Endodermal cell (in vitro differentiated cells): ENCODE measurements at regions not wholly inside any gene's neighbourhood (a gene's known extent, or its start where the extent isn't known, plus 50 kb on each side); places are given as distances from the start of the nearest gene placed in this dataset.
A peak's percentile ranks its signal among the peaks of the same experiment; 100 is the strongest.

Experiments
- DNase-seq: peaks from one replicate; pipeline ENCODE4 v3.0.0-alpha.2; 2017
- H3K27ac ChIP-seq: 2 replicates; pipeline ENCODE4 v1.5.1; 2013; ENCODE audit warnings: mild to moderate bottlenecking, low read depth, low read length, moderate library complexity
- H3K27me3 ChIP-seq: 2 replicates; pipeline ENCODE4 v1.6.1; 2013; ENCODE audit warnings: mild to moderate bottlenecking, low read length, moderate library complexity; ENCODE audit not compliant: insufficient read depth, control insufficient read depth, poor library complexity, severe bottlenecking
- H3K36me3 ChIP-seq: 2 replicates; pipeline ENCODE4 v1.7.0; 2013; ENCODE audit warnings: mild to moderate bottlenecking, low read length, moderate library complexity; ENCODE audit not compliant: control insufficient read depth, insufficient read depth
- H3K4me1 ChIP-seq: one replicate; pipeline ENCODE4 v1.7.0; 2013; ENCODE audit warnings: low read length; ENCODE audit not compliant: control insufficient read depth, insufficient read depth
- H3K4me3 ChIP-seq: 2 replicates; pipeline ENCODE4 v1.5.1; 2013; ENCODE audit warnings: mild to moderate bottlenecking, low read length, moderate library complexity
- H3K9ac ChIP-seq: 2 replicates; pipeline ENCODE4 v1.6.1; 2013; ENCODE audit warnings: mild to moderate bottlenecking, low read length, moderate library complexity; ENCODE audit not compliant: poor library complexity, severe bottlenecking; ENCODE audit errors: extremely low read depth
- H3K9me3 ChIP-seq: 2 replicates; pipeline ENCODE4 v1.6.1; 2013; ENCODE audit warnings: mild to moderate bottlenecking, low read length, moderate library complexity; ENCODE audit not compliant: control insufficient read depth
- H3K27ac Mint-ChIP-seq: 2 replicates; pipeline ENCODE4 v1.8.0; 2020; ENCODE audit warnings: mixed read lengths
- H3K27me3 Mint-ChIP-seq: 2 replicates; pipeline ENCODE4 v1.8.0; 2021; ENCODE audit warnings: mild to moderate bottlenecking, mixed read lengths; ENCODE audit not compliant: insufficient read depth
- H3K36me3 Mint-ChIP-seq: 2 replicates; pipeline ENCODE4 v1.8.0; 2020; ENCODE audit warnings: low read depth, mixed read lengths
- H3K4me1 Mint-ChIP-seq: 2 replicates; pipeline ENCODE4 v1.8.0; 2020; ENCODE audit warnings: mixed read lengths
- H3K4me3 Mint-ChIP-seq: 2 replicates; pipeline ENCODE4 v1.8.0; 2020; ENCODE audit warnings: mild to moderate bottlenecking, moderate library complexity, mixed read lengths
- H3K9me3 Mint-ChIP-seq: 2 replicates; pipeline ENCODE4 v1.8.0; 2020; ENCODE audit warnings: mild to moderate bottlenecking, mixed read lengths
- WGBS, 2 experiments: methylation state at CpG; one replicate each; pipeline versions ENCODE4 v1.1.5 to v1.1.7; 2013; ENCODE audit warnings: missing lambda C conversion rate in 2 of 2, mixed read lengths in 1 of 2; ENCODE audit not compliant: insufficient coverage in 1 of 2, insufficient read length in 1 of 2; 5-methylcytosine and 5-hydroxymethylcytosine counted together
- TF ChIP-seq, protein P1 (sequence below): fragments of 200-600 bp; sonication (generic); conservative IDR thresholded peaks from 2 replicates; pipeline ENCODE4 v1.5.0; 2021; ENCODE audit warnings: antibody characterized with exemption, mild to moderate bottlenecking

DNA sequence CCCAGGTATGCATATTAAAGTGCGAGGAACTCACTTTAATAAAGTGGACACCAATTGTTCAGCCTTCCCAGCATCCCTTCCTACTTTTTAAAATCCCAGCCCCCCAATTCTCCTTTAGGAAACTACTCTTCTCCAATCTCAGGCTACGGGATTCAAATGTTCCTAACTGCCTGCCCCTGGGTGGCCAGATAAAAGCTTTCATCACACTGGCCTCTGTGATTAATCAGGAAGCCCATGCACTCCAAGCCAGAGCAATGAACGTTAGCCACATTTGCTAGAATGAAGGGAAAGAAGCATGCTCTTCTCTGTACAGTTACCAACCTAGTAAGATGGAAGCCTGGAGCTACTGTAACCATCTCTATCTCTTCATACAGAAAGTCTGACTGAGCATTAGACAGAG, 250.3 kb upstream of the UBE2E2 start:
- no peak overlapping the region for H3K4me3 Mint-ChIP-seq
- Histone ChIP-seq H3K27ac (no peak overlapping the region), H3K9ac (no peak overlapping the region), H3K9me3 (peaks cover 8% of the 10 kb centered on the region), H3K4me3 (peak overlapping the region; percentile 8), H3K4me1 (no peaks in the 10 kb centered on the region), H3K36me3 (no peaks in the 10 kb centered on the region), H3K27me3 (no peaks in the 10 kb centered on the region)
- TF ChIP-seq, protein P1, sequence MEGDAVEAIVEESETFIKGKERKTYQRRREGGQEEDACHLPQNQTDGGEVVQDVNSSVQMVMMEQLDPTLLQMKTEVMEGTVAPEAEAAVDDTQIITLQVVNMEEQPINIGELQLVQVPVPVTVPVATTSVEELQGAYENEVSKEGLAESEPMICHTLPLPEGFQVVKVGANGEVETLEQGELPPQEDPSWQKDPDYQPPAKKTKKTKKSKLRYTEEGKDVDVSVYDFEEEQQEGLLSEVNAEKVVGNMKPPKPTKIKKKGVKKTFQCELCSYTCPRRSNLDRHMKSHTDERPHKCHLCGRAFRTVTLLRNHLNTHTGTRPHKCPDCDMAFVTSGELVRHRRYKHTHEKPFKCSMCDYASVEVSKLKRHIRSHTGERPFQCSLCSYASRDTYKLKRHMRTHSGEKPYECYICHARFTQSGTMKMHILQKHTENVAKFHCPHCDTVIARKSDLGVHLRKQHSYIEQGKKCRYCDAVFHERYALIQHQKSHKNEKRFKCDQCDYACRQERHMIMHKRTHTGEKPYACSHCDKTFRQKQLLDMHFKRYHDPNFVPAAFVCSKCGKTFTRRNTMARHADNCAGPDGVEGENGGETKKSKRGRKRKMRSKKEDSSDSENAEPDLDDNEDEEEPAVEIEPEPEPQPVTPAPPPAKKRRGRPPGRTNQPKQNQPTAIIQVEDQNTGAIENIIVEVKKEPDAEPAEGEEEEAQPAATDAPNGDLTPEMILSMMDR: no peak
- peaks cover 10% of the 10 kb centered on the region for H3K9me3 Mint-ChIP-seq
- peaks cover 1% of the 10 kb centered on the region for H3K27me3 Mint-ChIP-seq
- H3K36me3 Mint-ChIP-seq: no peaks in the 10 kb centered on the region
- DNase-seq: no peak
- peaks cover 6% of the 10 kb centered on the region for H3K4me1 Mint-ChIP-seq
- H3K27ac Mint-ChIP-seq: no peak overlapping the region
- 84 to 92% methylated on average over 3 of the region's 3 CpGs for WGBS, 2 experiments

DNA sequence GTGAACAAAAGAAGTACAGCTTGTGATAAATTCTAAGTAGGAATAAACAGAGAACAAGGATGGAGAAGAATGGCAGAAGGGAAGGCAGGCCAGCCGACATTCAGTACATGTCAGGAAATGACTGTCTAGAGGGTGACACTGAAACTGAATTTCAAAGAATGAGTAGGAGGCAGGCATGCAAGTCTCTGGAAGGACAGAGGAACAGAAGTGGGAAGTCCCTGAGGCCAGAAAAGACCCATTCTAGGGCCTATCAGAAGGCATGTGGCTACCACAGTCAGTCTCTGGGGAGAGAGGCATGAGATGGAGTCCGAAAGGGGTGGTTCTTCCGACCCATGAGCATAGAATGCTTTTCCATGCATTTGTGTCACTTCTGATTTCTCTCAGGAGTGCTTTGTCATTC, 243.5 kb upstream of the UBE2E2 start:
- Histone ChIP-seq H3K27me3 (no peaks in the 10 kb centered on the region), H3K36me3 (no peaks in the 10 kb centered on the region), H3K4me3 (no peak overlapping the region), H3K4me1 (no peaks in the 10 kb centered on the region), H3K27ac (no peak overlapping the region), H3K9me3 (no peaks in the 10 kb centered on the region), H3K9ac (no peak overlapping the region)
- no peak overlapping the region for H3K4me3 Mint-ChIP-seq
- no peaks in the 10 kb centered on the region for H3K9me3 Mint-ChIP-seq
- H3K27me3 Mint-ChIP-seq: peaks cover 4% of the 10 kb centered on the region
- peaks cover 6% of the 10 kb centered on the region for H3K4me1 Mint-ChIP-seq
- no peak for DNase-seq
- 73 to 90% methylated on average over 3 of the region's 3 CpGs for WGBS, 2 experiments
- TF ChIP-seq, protein P1: no peak
- no peaks in the 10 kb centered on the region for H3K36me3 Mint-ChIP-seq
- H3K27ac Mint-ChIP-seq: no peak overlapping the region

DNA sequence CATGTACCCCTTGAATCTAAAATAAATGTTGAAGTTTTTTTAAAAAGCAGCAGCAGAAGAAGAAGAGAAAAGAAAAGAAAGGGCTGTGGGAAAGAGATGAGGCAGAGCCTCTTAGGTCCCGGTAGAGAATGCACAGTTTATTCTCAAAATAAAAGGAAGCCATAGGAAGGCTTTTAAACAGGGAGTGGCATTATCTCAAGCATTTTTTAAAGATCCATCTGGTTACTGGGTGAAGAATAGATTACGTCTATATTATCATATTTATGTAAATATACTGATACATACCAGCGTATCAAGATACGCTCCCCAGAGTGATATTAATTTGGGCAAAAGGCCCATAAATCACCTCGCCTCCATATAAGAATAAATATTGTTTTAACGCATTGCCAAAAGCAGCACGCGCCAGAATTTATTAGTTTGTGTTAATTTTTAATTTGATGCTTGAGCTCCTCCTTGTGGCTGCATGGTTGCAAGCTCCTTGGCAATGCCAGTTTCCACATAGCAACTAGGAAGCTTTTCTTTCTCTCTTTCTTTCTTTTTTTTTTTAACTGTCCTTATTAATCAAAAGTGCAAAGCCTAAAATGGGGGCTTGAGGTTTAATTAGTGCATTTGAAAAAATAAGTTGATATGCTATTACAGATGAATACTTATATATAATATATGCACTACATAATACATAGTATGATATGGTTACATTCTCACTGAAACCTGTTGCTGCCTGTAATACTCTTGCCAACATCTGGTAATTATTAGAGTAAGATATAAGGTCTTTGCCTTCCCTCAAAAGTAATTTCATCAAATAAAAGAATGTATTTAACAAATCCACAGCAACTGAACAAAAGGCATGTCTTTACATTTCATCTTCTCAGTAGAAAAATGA, 242.8 kb upstream of the UBE2E2 start:
- Histone ChIP-seq H3K4me1 (no peaks in the 10 kb centered on the region), H3K27me3 (no peaks in the 10 kb centered on the region), H3K9me3 (no peaks in the 10 kb centered on the region), H3K9ac (no peak overlapping the region), H3K27ac (no peak overlapping the region), H3K4me3 (no peak overlapping the region), H3K36me3 (no peaks in the 10 kb centered on the region)
- H3K27ac Mint-ChIP-seq: no peak overlapping the region
- H3K36me3 Mint-ChIP-seq: no peaks in the 10 kb centered on the region
- peaks cover 4% of the 10 kb centered on the region for H3K27me3 Mint-ChIP-seq
- H3K9me3 Mint-ChIP-seq: no peaks in the 10 kb centered on the region
- H3K4me3 Mint-ChIP-seq: no peak overlapping the region
- TF ChIP-seq, protein P1: peak; percentile 88
- WGBS, 2 experiments: 46 to 67% methylated on average over 1 to 7 of the region's 8 CpGs
- peaks cover 6% of the 10 kb centered on the region for H3K4me1 Mint-ChIP-seq
- DNase-seq: no peak
